Spleen (tissue), 11 donors: ENCODE measurements at regions not wholly inside any gene's neighbourhood (a gene's known extent, or its start where the extent isn't known, plus 50 kb on each side); places are given as distances from the start of the nearest gene placed in this dataset.
A peak's percentile ranks its signal among the peaks of the same experiment; 100 is the strongest.

Experiments
- DNase-seq: peaks from one replicate; pipeline ENCODE4 v3.0.0-alpha.2; 2020
- H3K27ac ChIP-seq, 8 donors: fragments of 200-600 bp; sonication (generic) in 7 of 8; 1 replicate in 4 of 8; 2 replicates in 4 of 8; pipeline versions ENCODE4 v1.5.0 to v1.8.0; 2016 to 2021; ENCODE audit warnings: inconsistent platforms in 4 of 8, mild to moderate bottlenecking in 4 of 8, moderate library complexity in 1 of 8
- H3K27me3 ChIP-seq, 7 donors: fragments of 200-600 bp; sonication (generic) in 6 of 7; replicated peaks in 1 of 7; 1 replicate in 4 of 7; 2 replicates in 3 of 7; pipeline versions ENCODE4 v1.5.0 to v1.8.0; 2016 to 2021; ENCODE audit warnings: inconsistent platforms in 3 of 7, mild to moderate bottlenecking in 1 of 7
- H3K36me3 ChIP-seq, 6 donors: fragments of 200-600 bp; sonication (generic) in 5 of 6; 1 replicate in 4 of 6; 2 replicates in 2 of 6; pipeline versions ENCODE4 v1.5.0 to v1.8.0; 2016 to 2021; ENCODE audit warnings: inconsistent platforms in 2 of 6
- H3K4me1 ChIP-seq, 6 donors: fragments of 200-600 bp; sonication (generic) in 5 of 6; 1 replicate in 3 of 6; 2 replicates in 3 of 6; pipeline versions ENCODE4 v1.5.0 to v1.8.0; 2016 to 2021; ENCODE audit warnings: inconsistent platforms in 3 of 6
- H3K4me3 ChIP-seq, 8 donors: fragments of 200-600 bp; sonication (generic) in 7 of 8; 1 replicate in 4 of 8; 2 replicates in 4 of 8; pipeline versions ENCODE4 v1.5.0 to v1.8.0; 2016 to 2021; ENCODE audit warnings: inconsistent platforms in 4 of 8, mild to moderate bottlenecking in 4 of 8, moderate library complexity in 2 of 8
- H3K9me3 ChIP-seq, 8 donors: fragments of 200-600 bp; sonication (generic) in 7 of 8; 1 replicate in 4 of 8; 2 replicates in 4 of 8; pipeline versions ENCODE4 v1.5.0 to v1.8.0; 2016 to 2021; ENCODE audit warnings: inconsistent platforms in 4 of 8
- POLR2A ChIP-seq, 3 donors: fragments of 450-650 bp; IDR thresholded peaks; one replicate each; pipeline ENCODE4 v1.5.1; 2017; ENCODE audit warnings: antibody characterized with exemption in 3 of 3, mild to moderate bottlenecking in 1 of 3
- POLR2AphosphoS5 ChIP-seq, 3 donors: sonication (generic); formaldehyde crosslinking; IDR thresholded peaks; one replicate each; pipeline ENCODE4 v1.5.1; 2017; ENCODE audit warnings: antibody characterized with exemption in 3 of 3
- WGBS, 5 donors: extraction: QIAGEN DNeasy Blood & Tissue Kit in 3 of 5; methylation state at CpG; one replicate each; pipeline versions ENCODE4 v1.1.5 to v1.1.7; 2013 to 2018; 5-methylcytosine and 5-hydroxymethylcytosine counted together
- intact Hi-C: fragments of 100-400 bp; cut with DNase I; formaldehyde crosslinking; loops from one replicate; pipeline ENCODE4 v1.15.0; 2023; ENCODE audit warnings: low total_unique reads
- TF ChIP-seq, protein P1 (sequence below), 11 experiments: fragments of 200-600 bp in 7 of 11; fragments of 450-650 bp in 4 of 11; sonication (generic) in 4 of 11; IDR thresholded peaks in 8 of 11; conservative IDR thresholded peaks in 3 of 11; 1 replicate in 7 of 11; 2 replicates in 4 of 11; pipeline versions ENCODE4 v1.4.0 to v1.8.0; 2016 to 2021; ENCODE audit warnings: antibody characterized with exemption in 11 of 11, inconsistent platforms in 4 of 11, mild to moderate bottlenecking in 1 of 11
- donor health status: healthy with polysubstance abuse.
- donor health status: DM: no; HTN: no; CAD: no; lungs with moderate emphysema.
- donor health status: DM: no; HTN: no; CAD: no.
- donor health status: Bipolar disorder and iron deficiency.
- donor health status: healthy.
- donor health status: DM: no; HTN: no; CAD: no.
- donor health status: DM: yes; HTN: yes; CAD: no.

DNA sequence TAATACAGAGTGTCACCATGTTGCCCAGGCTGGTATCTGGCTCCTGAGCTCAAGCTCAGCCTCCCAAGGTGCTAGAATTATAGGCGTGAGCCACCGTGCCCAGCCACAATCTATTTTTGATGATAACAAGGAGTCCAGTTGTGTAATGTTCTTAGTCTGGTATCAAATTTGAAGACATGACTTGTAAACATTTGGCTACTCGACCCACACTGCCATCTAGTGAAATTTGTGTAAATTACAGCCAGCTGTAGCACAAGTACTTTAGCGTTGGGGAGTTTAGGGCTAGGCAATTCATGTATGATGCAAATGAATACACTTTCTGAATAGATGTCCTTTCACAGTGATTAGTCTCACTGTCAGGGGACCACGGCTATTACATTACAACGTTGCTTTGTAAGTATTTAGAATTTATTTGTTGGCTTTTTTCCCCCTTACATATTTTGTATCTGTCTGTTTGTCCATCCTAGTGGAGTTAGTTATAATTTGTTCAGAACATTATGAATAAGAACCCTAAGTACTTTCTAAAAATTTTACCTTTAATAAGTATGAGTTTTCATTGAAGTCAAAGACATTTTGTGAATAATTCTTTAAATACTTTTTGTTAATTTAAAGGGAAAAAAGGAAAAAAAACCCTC lies 139.7 kb downstream of the PRDM13 start:
- Histone ChIP-seq H3K27ac (no peak overlapping the region), H3K9me3 (no peaks in the 10 kb centered on the region), H3K36me3 (no peaks in the 10 kb centered on the region), H3K27me3 (peaks cover 0 to 23% (median 0%) of the 10 kb centered on the region in 7 donors), H3K4me1 (no peaks in the 10 kb centered on the region), H3K4me3 (no peak overlapping the region)
- intact Hi-C loops: loop anchor here (2.0 to 10.0 kb wide), 2 partner anchors 152 to 280 kb away; no protein-coding TSS in a partner anchor
- WGBS, 5 donors: 0 to 2% (median 1%) methylated on average over 6 of the region's 6 CpGs
- no peak for TF ChIP-seq POLR2A (IDR thresholded peaks at IDR 0.05)
- TF ChIP-seq, protein P1, sequence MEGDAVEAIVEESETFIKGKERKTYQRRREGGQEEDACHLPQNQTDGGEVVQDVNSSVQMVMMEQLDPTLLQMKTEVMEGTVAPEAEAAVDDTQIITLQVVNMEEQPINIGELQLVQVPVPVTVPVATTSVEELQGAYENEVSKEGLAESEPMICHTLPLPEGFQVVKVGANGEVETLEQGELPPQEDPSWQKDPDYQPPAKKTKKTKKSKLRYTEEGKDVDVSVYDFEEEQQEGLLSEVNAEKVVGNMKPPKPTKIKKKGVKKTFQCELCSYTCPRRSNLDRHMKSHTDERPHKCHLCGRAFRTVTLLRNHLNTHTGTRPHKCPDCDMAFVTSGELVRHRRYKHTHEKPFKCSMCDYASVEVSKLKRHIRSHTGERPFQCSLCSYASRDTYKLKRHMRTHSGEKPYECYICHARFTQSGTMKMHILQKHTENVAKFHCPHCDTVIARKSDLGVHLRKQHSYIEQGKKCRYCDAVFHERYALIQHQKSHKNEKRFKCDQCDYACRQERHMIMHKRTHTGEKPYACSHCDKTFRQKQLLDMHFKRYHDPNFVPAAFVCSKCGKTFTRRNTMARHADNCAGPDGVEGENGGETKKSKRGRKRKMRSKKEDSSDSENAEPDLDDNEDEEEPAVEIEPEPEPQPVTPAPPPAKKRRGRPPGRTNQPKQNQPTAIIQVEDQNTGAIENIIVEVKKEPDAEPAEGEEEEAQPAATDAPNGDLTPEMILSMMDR (IDR thresholded peaks at IDR 0.05 in 8 of 11, conservative IDR thresholded peaks at IDR 0.05 in 3 of 11): peak; percentile 61 to 86 (median 79)
- no peak for DNase-seq

DNA sequence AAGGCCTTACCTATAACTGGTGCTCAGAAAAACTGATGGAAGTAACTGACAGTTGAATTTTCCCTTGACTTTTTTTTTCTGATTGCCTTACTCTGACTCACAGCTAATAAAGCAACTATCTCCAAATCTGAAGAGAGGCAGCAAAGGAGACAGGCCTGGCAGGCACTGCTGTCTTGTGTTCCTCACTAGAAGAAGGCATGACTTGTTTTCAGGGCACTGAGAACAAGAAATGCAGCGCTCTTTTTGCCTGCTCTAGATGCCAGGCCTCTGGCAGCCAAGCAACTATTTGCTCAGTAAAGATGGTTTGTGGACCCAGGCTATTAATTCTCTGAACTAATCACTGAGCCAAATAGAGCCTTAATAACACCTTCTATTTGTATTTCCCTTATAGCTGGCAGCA lies 155.1 kb downstream of the PRDM13 start:
- H3K27ac ChIP-seq: no peak overlapping the region
- H3K4me1 ChIP-seq: no peaks in the 10 kb centered on the region
- DNase-seq: no peak
- H3K27me3 ChIP-seq: peaks cover 0 to 6% (median 0%) of the 10 kb centered on the region in 7 donors
- no peak for TF ChIP-seq POLR2AphosphoS5 (IDR thresholded peaks at IDR 0.05)
- TF ChIP-seq, protein P1 (IDR thresholded peaks at IDR 0.05 in 8 of 11, conservative IDR thresholded peaks at IDR 0.05 in 3 of 11): no peak
- intact Hi-C loops: no loop called here
- no peaks in the 10 kb centered on the region for H3K36me3 ChIP-seq
- H3K4me3 ChIP-seq: no peak overlapping the region
- H3K9me3 ChIP-seq: no peaks in the 10 kb centered on the region
- WGBS, 5 donors: 60 to 89% (median 88%) methylated on average over 1 of the region's 1 CpG

DNA sequence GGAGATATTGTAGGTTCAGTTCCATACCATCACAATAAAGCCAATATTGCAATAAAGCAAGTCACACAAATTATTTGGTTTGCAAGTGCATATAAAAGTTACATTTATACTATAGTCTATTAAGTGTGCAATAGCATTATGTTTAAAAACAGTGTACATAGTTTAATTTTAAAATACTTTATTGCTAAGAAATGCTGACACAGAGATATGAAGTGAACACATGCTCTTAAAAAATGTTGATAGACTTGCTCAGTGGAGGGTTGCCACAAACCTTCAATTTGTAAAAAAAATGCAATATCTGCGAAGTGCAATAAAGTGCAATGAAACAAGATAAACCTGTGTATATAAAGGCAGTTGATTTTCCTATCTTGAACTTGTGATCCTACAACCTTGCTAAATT lies 161.5 kb downstream of the PRDM13 start:
- no peak for TF ChIP-seq POLR2A (IDR thresholded peaks at IDR 0.05)
- TF ChIP-seq, protein P1 (IDR thresholded peaks at IDR 0.05 in 8 of 11, conservative IDR thresholded peaks at IDR 0.05 in 3 of 11): no peak
- TF ChIP-seq POLR2AphosphoS5 (IDR thresholded peaks at IDR 0.05): no peak
- no peaks in the 10 kb centered on the region for H3K36me3 ChIP-seq
- WGBS, 5 donors: 75 to 95% (median 88%) methylated on average over 1 of the region's 1 CpG
- no peaks in the 10 kb centered on the region for H3K27me3 ChIP-seq
- no peak for DNase-seq
- H3K4me3 ChIP-seq: no peak overlapping the region
- peaks cover 0 to 8% (median 0%) of the 10 kb centered on the region in 8 donors for H3K9me3 ChIP-seq
- intact Hi-C loops: no loop called here
- no peaks in the 10 kb centered on the region for H3K4me1 ChIP-seq
- no peak overlapping the region for H3K27ac ChIP-seq

DNA sequence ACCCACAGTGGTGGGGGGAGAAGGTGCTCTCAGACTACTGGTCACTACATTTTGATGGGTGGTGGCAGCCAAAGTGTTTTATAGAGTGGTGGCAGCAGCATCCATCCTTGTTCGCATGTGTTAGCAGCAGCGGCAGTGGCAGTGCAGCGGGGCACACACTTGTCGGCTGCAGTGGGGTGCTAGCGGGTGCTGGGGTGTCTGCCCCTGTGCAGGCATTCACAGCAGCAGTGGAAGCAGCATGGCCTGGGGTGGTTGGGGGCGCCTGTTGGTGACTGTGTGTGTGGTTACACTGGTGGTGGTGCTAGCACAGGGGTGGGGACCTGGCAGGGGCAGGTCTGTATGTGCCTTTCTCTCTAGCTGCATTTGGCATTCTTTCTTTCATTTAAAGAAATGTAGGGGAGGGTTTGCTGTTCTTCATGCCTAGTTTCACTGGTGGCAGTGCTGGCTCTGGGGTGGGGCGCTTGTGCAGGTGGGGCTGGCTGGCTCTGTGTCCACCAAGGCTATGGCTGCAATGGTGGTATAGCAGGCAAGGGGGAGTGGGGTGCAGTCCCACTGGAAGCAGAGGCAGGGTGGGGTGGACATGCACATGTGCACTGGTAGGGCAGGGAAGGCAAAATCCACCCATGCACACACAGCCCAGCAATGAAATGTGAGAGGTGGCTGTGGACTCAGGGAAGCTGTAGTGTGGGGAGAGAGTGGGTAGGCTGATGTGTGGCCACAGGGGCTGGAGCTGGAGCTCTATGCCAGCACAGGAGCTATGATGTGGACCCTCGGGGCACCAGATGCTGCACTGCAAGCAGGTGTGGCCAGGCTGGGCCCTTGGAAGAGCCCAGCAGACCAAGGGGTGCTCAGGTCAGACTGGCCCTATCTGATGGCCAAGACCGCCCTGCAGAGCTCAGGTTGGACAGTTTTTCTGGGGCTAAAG lies 173.3 kb downstream of the PRDM13 start:
- Histone ChIP-seq H3K36me3 (no peaks in the 10 kb centered on the region), H3K27me3 (peaks cover 0 to 18% (median 0%) of the 10 kb centered on the region in 7 donors), H3K27ac (no peak overlapping the region), H3K9me3 (no peaks in the 10 kb centered on the region), H3K4me1 (no peaks in the 10 kb centered on the region), H3K4me3 (no peak overlapping the region)
- intact Hi-C loops: no loop called here
- 84 to 90% (median 86%) methylated on average over 8 to 9 of the region's 9 CpGs for WGBS, 5 donors
- TF ChIP-seq POLR2A (IDR thresholded peaks at IDR 0.05) (no peak), POLR2AphosphoS5 (IDR thresholded peaks at IDR 0.05) (no peak)
- TF ChIP-seq, protein P1 (IDR thresholded peaks at IDR 0.05 in 8 of 11, conservative IDR thresholded peaks at IDR 0.05 in 3 of 11): no peak
- DNase-seq: no peak
